ENCODE measurements at regions not wholly inside any gene's neighbourhood (a gene's known extent, or its start where the extent isn't known, plus 50 kb on each side); places are given as distances from the start of the nearest gene placed in this dataset.

- DNase-seq (ENCODE audit: low read depth) = no peak
- Histone ChIP-seq H3K9me3 (ENCODE audit: control insufficient read depth, low read length) (no peaks in the 10 kb centered on the region), H3K9ac (ENCODE audit: low read length) (no peak overlapping the region), H3K4me3 (ENCODE audit: low read length) (no peak overlapping the region), H3K27me3 (replicated peaks; ENCODE audit: control insufficient read depth, insufficient read depth, low read length) (no peaks in the 10 kb centered on the region), H3K36me3 (ENCODE audit: control insufficient read depth, insufficient read depth, low read length, severe bottlenecking) (no peaks in the 10 kb centered on the region), H3K4me1 (ENCODE audit: control insufficient read depth, insufficient read depth, low read length) (no peaks in the 10 kb centered on the region)
Measured at GRCh38 chr10:8998751-8999150, 944.3 kb downstream of the GATA3 start.

- Histone ChIP-seq H3K27me3 (replicated peaks; ENCODE audit: control insufficient read depth, insufficient read depth, low read length) (no peaks in the 10 kb centered on the region), H3K36me3 (ENCODE audit: control insufficient read depth, insufficient read depth, low read length, severe bottlenecking) (no peaks in the 10 kb centered on the region)
- no peak for DNase-seq (ENCODE audit: low read depth)
Measured at GRCh38 chr10:9003122-9003521, 948.6 kb downstream of the GATA3 start.

GRCh38 chr10:9004736-9005135 lies 950.2 kb downstream of the GATA3 start:
- H3K36me3 ChIP-seq (ENCODE audit: control insufficient read depth, insufficient read depth, low read length, severe bottlenecking) = no peaks in the 10 kb centered on the region
- no peaks in the 10 kb centered on the region for H3K27me3 ChIP-seq (replicated peaks; ENCODE audit: control insufficient read depth, insufficient read depth, low read length)
- H3K4me1 ChIP-seq (ENCODE audit: control insufficient read depth, insufficient read depth, low read length) = peaks cover 11% of the 10 kb centered on the region
- H3K9me3 ChIP-seq (ENCODE audit: control insufficient read depth, low read length) = no peaks in the 10 kb centered on the region
- H3K4me3 ChIP-seq (ENCODE audit: low read length) = peak overlapping the region; percentile 28
- DNase-seq (ENCODE audit: low read depth) = no peak
- H3K9ac ChIP-seq (ENCODE audit: low read length) = no peak overlapping the region

More at GRCh38 chr10:9003122-9003521, 948.6 kb downstream of the GATA3 start:
- Histone ChIP-seq H3K4me3 (ENCODE audit: low read length) (no peak overlapping the region), H3K9ac (ENCODE audit: low read length) (no peak overlapping the region), H3K4me1 (ENCODE audit: control insufficient read depth, insufficient read depth, low read length) (peaks cover 11% of the 10 kb centered on the region), H3K9me3 (ENCODE audit: control insufficient read depth, low read length) (no peaks in the 10 kb centered on the region)

GRCh38 chr10:9009505-9009904 lies 955.0 kb downstream of the GATA3 start:
- DNase-seq (ENCODE audit: low read depth) = no peak
- Histone ChIP-seq H3K4me3 (ENCODE audit: low read length) (no peak overlapping the region), H3K36me3 (ENCODE audit: control insufficient read depth, insufficient read depth, low read length, severe bottlenecking) (no peaks in the 10 kb centered on the region), H3K4me1 (ENCODE audit: control insufficient read depth, insufficient read depth, low read length) (peaks cover 26% of the 10 kb centered on the region), H3K9me3 (ENCODE audit: control insufficient read depth, low read length) (no peaks in the 10 kb centered on the region), H3K9ac (ENCODE audit: low read length) (no peak overlapping the region), H3K27me3 (replicated peaks; ENCODE audit: control insufficient read depth, insufficient read depth, low read length) (no peaks in the 10 kb centered on the region)

- Histone ChIP-seq H3K4me3 (ENCODE audit: low read length) (no peak overlapping the region), H3K9ac (ENCODE audit: low read length) (no peak overlapping the region), H3K9me3 (ENCODE audit: control insufficient read depth, low read length) (no peaks in the 10 kb centered on the region), H3K27me3 (replicated peaks; ENCODE audit: control insufficient read depth, insufficient read depth, low read length) (no peaks in the 10 kb centered on the region), H3K4me1 (ENCODE audit: control insufficient read depth, insufficient read depth, low read length) (peaks cover 22% of the 10 kb centered on the region), H3K36me3 (ENCODE audit: control insufficient read depth, insufficient read depth, low read length, severe bottlenecking) (no peaks in the 10 kb centered on the region)
- no peak for DNase-seq (ENCODE audit: low read depth)
Measured at GRCh38 chr10:9010093-9010492, 955.6 kb downstream of the GATA3 start.

GRCh38 chr10:9010931-9011670 lies 956.6 kb downstream of the GATA3 start:
- Histone ChIP-seq H3K27me3 (replicated peaks; ENCODE audit: control insufficient read depth, insufficient read depth, low read length) (no peaks in the 10 kb centered on the region), H3K36me3 (ENCODE audit: control insufficient read depth, insufficient read depth, low read length, severe bottlenecking) (no peaks in the 10 kb centered on the region), H3K9ac (ENCODE audit: low read length) (no peak overlapping the region), H3K4me1 (ENCODE audit: control insufficient read depth, insufficient read depth, low read length) (peaks cover 18% of the 10 kb centered on the region), H3K9me3 (ENCODE audit: control insufficient read depth, low read length) (no peaks in the 10 kb centered on the region), H3K4me3 (ENCODE audit: low read length) (no peak overlapping the region)
- DNase-seq (ENCODE audit: low read depth) = no peak

GRCh38 chr10:9012312-9012711 lies 957.8 kb downstream of the GATA3 start:
- no peak overlapping the region for H3K4me3 ChIP-seq (ENCODE audit: low read length)
- no peaks in the 10 kb centered on the region for H3K9me3 ChIP-seq (ENCODE audit: control insufficient read depth, low read length)
- H3K36me3 ChIP-seq (ENCODE audit: control insufficient read depth, insufficient read depth, low read length, severe bottlenecking) = no peaks in the 10 kb centered on the region
- no peak for DNase-seq (ENCODE audit: low read depth)
- H3K9ac ChIP-seq (ENCODE audit: low read length) = peak overlapping the region; percentile 61
- peaks cover 15% of the 10 kb centered on the region for H3K4me1 ChIP-seq (ENCODE audit: control insufficient read depth, insufficient read depth, low read length)
- no peaks in the 10 kb centered on the region for H3K27me3 ChIP-seq (replicated peaks; ENCODE audit: control insufficient read depth, insufficient read depth, low read length)

GRCh38 chr10:9015005-9015404 lies 960.5 kb downstream of the GATA3 start:
- no peak overlapping the region for H3K9ac ChIP-seq (ENCODE audit: low read length)
- H3K36me3 ChIP-seq (ENCODE audit: control insufficient read depth, insufficient read depth, low read length, severe bottlenecking) = no peaks in the 10 kb centered on the region
- DNase-seq (ENCODE audit: low read depth) = no peak
- no peak overlapping the region for H3K4me3 ChIP-seq (ENCODE audit: low read length)
- no peaks in the 10 kb centered on the region for H3K27me3 ChIP-seq (replicated peaks; ENCODE audit: control insufficient read depth, insufficient read depth, low read length)
- H3K4me1 ChIP-seq (ENCODE audit: control insufficient read depth, insufficient read depth, low read length) = peaks cover 15% of the 10 kb centered on the region
- H3K9me3 ChIP-seq (ENCODE audit: control insufficient read depth, low read length) = no peaks in the 10 kb centered on the region

- Histone ChIP-seq H3K4me3 (ENCODE audit: low read length) (no peak overlapping the region), H3K9me3 (ENCODE audit: control insufficient read depth, low read length) (no peaks in the 10 kb centered on the region), H3K27me3 (replicated peaks; ENCODE audit: control insufficient read depth, insufficient read depth, low read length) (no peaks in the 10 kb centered on the region), H3K4me1 (ENCODE audit: control insufficient read depth, insufficient read depth, low read length) (peaks cover 15% of the 10 kb centered on the region), H3K36me3 (ENCODE audit: control insufficient read depth, insufficient read depth, low read length, severe bottlenecking) (no peaks in the 10 kb centered on the region), H3K9ac (ENCODE audit: low read length) (no peak overlapping the region)
- no peak for DNase-seq (ENCODE audit: low read depth)
Measured at GRCh38 chr10:9015447-9015846, 961.0 kb downstream of the GATA3 start.

GRCh38 chr10:9016930-9017329 lies 962.4 kb downstream of the GATA3 start:
- H3K36me3 ChIP-seq (ENCODE audit: control insufficient read depth, insufficient read depth, low read length, severe bottlenecking) = no peaks in the 10 kb centered on the region
- no peaks in the 10 kb centered on the region for H3K9me3 ChIP-seq (ENCODE audit: control insufficient read depth, low read length)
- H3K9ac ChIP-seq (ENCODE audit: low read length) = no peak overlapping the region
- peaks cover 12% of the 10 kb centered on the region for H3K4me1 ChIP-seq (ENCODE audit: control insufficient read depth, insufficient read depth, low read length)
- no peak for DNase-seq (ENCODE audit: low read depth)
- H3K27me3 ChIP-seq (replicated peaks; ENCODE audit: control insufficient read depth, insufficient read depth, low read length) = no peaks in the 10 kb centered on the region
- H3K4me3 ChIP-seq (ENCODE audit: low read length) = no peak overlapping the region

- Histone ChIP-seq H3K36me3 (ENCODE audit: control insufficient read depth, insufficient read depth, low read length, severe bottlenecking) (no peaks in the 10 kb centered on the region), H3K9ac (ENCODE audit: low read length) (no peak overlapping the region), H3K9me3 (ENCODE audit: control insufficient read depth, low read length) (no peaks in the 10 kb centered on the region), H3K4me3 (ENCODE audit: low read length) (no peak overlapping the region), H3K27me3 (replicated peaks; ENCODE audit: control insufficient read depth, insufficient read depth, low read length) (no peaks in the 10 kb centered on the region), H3K4me1 (ENCODE audit: control insufficient read depth, insufficient read depth, low read length) (no peaks in the 10 kb centered on the region)
- DNase-seq (ENCODE audit: low read depth) = no peak
Measured at GRCh38 chr10:9018195-9019173, 964.0 kb downstream of the GATA3 start.
